ENCODE measurements at regions not wholly inside any gene's neighbourhood (a gene's known extent, or its start where the extent isn't known, plus 50 kb on each side); places are given as distances from the start of the nearest gene placed in this dataset.

DNA sequence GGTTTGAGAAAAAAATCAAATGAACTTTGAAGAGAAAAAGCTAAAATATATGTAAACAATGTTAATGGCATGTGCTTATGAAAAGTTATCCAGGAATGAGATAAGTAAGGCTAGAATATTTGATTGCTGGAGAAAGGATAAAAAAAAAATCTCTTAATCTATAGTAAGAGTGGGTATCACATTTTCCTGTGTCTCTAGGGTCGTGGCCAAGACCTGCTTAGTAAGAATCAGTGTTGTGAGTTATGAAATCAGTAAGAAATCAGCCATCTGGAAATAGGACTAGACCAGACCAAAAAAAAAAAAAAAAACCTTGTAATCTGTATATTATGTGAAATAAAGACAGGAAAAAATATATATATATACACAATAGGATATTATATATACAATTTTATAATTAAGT is 1153.9 kb downstream of the CDH11 start:
- ChIA-PET SMC1A (ENCODE audit: uncharacterized antibody, unreplicated experiment) (no interaction called here), CTCF (no interaction called here), POLR2A (no interaction called here), RAD21 (ENCODE audit: unreplicated experiment) (no interaction called here)
- DNase-seq (ENCODE audit: low read depth, low spot score) (no peak), FAIRE-seq (no peak), ATAC-seq (no peak)
- TF ChIP-seq PAX5 (IDR thresholded peaks at IDR 0.05; ENCODE audit: borderline replicate concordance, low read depth, low read length) (no peak), FOXK2 (IDR thresholded peaks at IDR 0.05) (no peak), HCFC1 (IDR thresholded peaks at IDR 0.05; ENCODE audit: low read length) (no peak), STAT1 (conservative IDR thresholded peaks at IDR 0.05) (no peak), GATAD2B (conservative IDR thresholded peaks at IDR 0.05; ENCODE audit: low read depth) (no peak), EZH2 (IDR thresholded peaks at IDR 0.05; ENCODE audit: borderline replicate concordance, control insufficient read depth, low read depth, low read length) (no peak), ZNF622 (IDR thresholded peaks at IDR 0.05) (no peak), ESRRA (IDR thresholded peaks at IDR 0.05; ENCODE audit: low read length) (no peak), KLF5 (IDR thresholded peaks at IDR 0.05; ENCODE audit: partially characterized antibody) (no peak), WRNIP1 (IDR thresholded peaks at IDR 0.05; ENCODE audit: borderline replicate concordance, low read depth, low read length) (no peak), CEBPB (IDR thresholded peaks at IDR 0.05; ENCODE audit: borderline replicate concordance in 1 of 2, low read depth in 2 of 2, low read length in 2 of 2) (no peak)
- TF ChIP-seq, protein P1, sequence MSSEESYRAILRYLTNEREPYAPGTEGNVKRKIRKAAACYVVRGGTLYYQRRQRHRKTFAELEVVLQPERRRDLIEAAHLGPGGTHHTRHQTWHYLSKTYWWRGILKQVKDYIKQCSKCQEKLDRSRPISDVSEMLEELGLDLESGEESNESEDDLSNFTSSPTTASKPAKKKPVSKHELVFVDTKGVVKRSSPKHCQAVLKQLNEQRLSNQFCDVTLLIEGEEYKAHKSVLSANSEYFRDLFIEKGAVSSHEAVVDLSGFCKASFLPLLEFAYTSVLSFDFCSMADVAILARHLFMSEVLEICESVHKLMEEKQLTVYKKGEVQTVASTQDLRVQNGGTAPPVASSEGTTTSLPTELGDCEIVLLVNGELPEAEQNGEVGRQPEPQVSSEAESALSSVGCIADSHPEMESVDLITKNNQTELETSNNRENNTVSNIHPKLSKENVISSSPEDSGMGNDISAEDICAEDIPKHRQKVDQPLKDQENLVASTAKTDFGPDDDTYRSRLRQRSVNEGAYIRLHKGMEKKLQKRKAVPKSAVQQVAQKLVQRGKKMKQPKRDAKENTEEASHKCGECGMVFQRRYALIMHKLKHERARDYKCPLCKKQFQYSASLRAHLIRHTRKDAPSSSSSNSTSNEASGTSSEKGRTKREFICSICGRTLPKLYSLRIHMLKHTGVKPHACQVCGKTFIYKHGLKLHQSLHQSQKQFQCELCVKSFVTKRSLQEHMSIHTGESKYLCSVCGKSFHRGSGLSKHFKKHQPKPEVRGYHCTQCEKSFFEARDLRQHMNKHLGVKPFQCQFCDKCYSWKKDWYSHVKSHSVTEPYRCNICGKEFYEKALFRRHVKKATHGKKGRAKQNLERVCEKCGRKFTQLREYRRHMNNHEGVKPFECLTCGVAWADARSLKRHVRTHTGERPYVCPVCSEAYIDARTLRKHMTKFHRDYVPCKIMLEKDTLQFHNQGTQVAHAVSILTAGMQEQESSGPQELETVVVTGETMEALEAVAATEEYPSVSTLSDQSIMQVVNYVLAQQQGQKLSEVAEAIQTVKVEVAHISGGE (CRISPR knock-in tag; IDR thresholded peaks at IDR 0.05): no peak
- TF ChIP-seq, protein P2, sequence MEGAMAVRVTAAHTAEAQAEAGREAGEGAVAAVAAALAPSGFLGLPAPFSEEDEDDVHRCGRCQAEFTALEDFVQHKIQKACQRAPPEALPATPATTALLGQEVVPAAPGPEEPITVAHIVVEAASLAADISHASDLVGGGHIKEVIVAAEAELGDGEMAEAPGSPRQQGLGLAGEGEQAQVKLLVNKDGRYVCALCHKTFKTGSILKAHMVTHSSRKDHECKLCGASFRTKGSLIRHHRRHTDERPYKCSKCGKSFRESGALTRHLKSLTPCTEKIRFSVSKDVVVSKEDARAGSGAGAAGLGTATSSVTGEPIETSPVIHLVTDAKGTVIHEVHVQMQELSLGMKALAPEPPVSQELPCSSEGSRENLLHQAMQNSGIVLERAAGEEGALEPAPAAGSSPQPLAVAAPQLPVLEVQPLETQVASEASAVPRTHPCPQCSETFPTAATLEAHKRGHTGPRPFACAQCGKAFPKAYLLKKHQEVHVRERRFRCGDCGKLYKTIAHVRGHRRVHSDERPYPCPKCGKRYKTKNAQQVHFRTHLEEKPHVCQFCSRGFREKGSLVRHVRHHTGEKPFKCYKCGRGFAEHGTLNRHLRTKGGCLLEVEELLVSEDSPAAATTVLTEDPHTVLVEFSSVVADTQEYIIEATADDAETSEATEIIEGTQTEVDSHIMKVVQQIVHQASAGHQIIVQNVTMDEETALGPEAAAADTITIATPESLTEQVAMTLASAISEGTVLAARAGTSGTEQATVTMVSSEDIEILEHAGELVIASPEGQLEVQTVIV (IDR thresholded peaks at IDR 0.05; ENCODE audit: borderline replicate concordance, partially characterized antibody): no peak
- Histone ChIP-seq H3K79me2 (ENCODE audit: control insufficient read depth, insufficient read depth, low read length) (no peaks in the 10 kb centered on the region), H3K4me1 (ENCODE audit: control insufficient read depth, insufficient read depth, low read length) (no peaks in the 10 kb centered on the region), H3K36me3 (ENCODE audit: control insufficient read depth in 2 of 2, insufficient read depth in 2 of 2, low read length in 1 of 2) (no peaks in the 10 kb centered on the region), H2AFZ (ENCODE audit: control insufficient read depth, low read depth, low read length) (no peak overlapping the region), H3K4me2 (ENCODE audit: control insufficient read depth, insufficient read depth) (no peak overlapping the region), H3K4me3 (no peak overlapping the region), H3K27me3 (replicated peaks in 1 of 2; ENCODE audit: control insufficient read depth in 2 of 2, insufficient read depth in 2 of 2, low read length in 1 of 2) (no peaks in the 10 kb centered on the region), H3K27ac (ENCODE audit: control insufficient read depth, insufficient read depth) (no peak overlapping the region), H3K9ac (ENCODE audit: control insufficient read depth, insufficient read depth, low read length) (no peak overlapping the region), H4K20me1 (ENCODE audit: control insufficient read depth, insufficient read depth) (no peaks in the 10 kb centered on the region), H3K9me3 (replicated peaks; ENCODE audit: control insufficient read depth, insufficient read depth, low read length) (no peaks in the 10 kb centered on the region)
- no TSS peak for BruUV-seq (replicated peaks)
- 0% methylated on average over 1 of the region's 1 CpG for WGBS (ENCODE audit: insufficient coverage, insufficient replicate concordance, low lambda C conversion rate, missing lambda C conversion rate)
- intact Hi-C loops (cut with micrococcal nuclease; ENCODE audit: unreplicated experiment): no loop called here
- in situ Hi-C loops (cut with MboI): no loop called here
